Heart left ventricle (tissue), 13 donors: ENCODE measurements at regions not wholly inside any gene's neighbourhood (a gene's known extent, or its start where the extent isn't known, plus 50 kb on each side); places are given as distances from the start of the nearest gene placed in this dataset.

Source experiments
- POLR2A ChIP-seq, 2 donors: fragments of 450-650 bp; IDR thresholded peaks; one replicate each; pipeline ENCODE4 v1.6.1; 2017; ENCODE audit warnings: antibody characterized with exemption in 2 of 2, mild to moderate bottlenecking in 2 of 2, moderate library complexity in 2 of 2
- TF ChIP-seq, protein P1 (sequence below), 12 donors: fragments of 200-600 bp; sonication (generic) in 4 of 12; IDR thresholded peaks; one replicate each; pipeline versions ENCODE4 v1.5.0 to v1.8.0; 2018 to 2022; ENCODE audit warnings: antibody characterized with exemption in 12 of 12, mild to moderate bottlenecking in 5 of 12
- donor health status: ischemic (EF 13 %, LVEDD 7.1; RV severe dilation, severe dysfunction).
- donor health status: DM: no; HTN: yes; CAD: no.
- donor health status: DM: no; HTN: no; CAD: no.
- donor health status: ischemic (EF 25% LVEDD 6.9; RV normal size, moderate dysfunction).
- donor health status: ischemic (EF 25% LVEDD 5.7; RV mildly dilated, moderate dysfunction).
- donor health status: ischemic (EF 35%, LVEDD 5.7; RV mildly dilated, moderate dysfunction).
- donor health status: nonischemic (EF 11% LVEDD 7.7; RV severe dilation, severe dysfunction).
- donor health status: DM: yes; HTN: yes; CAD: no.
- donor health status: PGD.
- donor health status: ischemic (EF 29% LVEDD 5.4; RV normal size, mild dysfunction).
- donor health status: nonischemic (EF 23%, LVEDD 6.1; RV moderate dilation, normal function).

DNA sequence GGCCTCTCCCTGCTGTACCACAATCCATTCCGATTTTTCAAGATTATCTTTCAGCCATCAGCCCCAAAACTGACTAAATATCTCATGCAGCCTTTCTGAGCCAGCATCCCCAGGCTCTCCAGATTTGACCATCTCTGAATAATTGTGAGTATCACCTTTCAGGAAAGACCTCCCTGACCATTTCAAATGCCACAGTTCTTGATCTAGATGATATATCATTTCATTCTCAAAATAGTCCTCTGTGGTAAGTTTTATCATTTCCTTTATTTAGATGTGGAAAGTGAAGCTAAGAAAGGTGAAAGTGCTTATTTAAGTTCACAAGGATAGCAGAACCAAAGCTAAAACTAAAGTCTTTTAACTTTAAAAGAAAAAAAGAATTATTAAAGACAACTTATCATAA, 244.0 kb downstream of the PLPP3 start:
- no peak for TF ChIP-seq POLR2A (IDR thresholded peaks at IDR 0.05)
- TF ChIP-seq, protein P1, sequence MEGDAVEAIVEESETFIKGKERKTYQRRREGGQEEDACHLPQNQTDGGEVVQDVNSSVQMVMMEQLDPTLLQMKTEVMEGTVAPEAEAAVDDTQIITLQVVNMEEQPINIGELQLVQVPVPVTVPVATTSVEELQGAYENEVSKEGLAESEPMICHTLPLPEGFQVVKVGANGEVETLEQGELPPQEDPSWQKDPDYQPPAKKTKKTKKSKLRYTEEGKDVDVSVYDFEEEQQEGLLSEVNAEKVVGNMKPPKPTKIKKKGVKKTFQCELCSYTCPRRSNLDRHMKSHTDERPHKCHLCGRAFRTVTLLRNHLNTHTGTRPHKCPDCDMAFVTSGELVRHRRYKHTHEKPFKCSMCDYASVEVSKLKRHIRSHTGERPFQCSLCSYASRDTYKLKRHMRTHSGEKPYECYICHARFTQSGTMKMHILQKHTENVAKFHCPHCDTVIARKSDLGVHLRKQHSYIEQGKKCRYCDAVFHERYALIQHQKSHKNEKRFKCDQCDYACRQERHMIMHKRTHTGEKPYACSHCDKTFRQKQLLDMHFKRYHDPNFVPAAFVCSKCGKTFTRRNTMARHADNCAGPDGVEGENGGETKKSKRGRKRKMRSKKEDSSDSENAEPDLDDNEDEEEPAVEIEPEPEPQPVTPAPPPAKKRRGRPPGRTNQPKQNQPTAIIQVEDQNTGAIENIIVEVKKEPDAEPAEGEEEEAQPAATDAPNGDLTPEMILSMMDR (IDR thresholded peaks at IDR 0.05), result no peak
